ENCODE measurements at regions not wholly inside any gene's neighbourhood (a gene's known extent, or its start where the extent isn't known, plus 50 kb on each side); places are given as distances from the start of the nearest gene placed in this dataset.
"Not testable (repeated sequence)": the region's sequence is repeated elsewhere in the genome, so short reads cannot be mapped to it uniquely, and the experiment has no call there.

- TF ChIP-seq ZNF639 (CRISPR knock-in tag; conservative IDR thresholded peaks at IDR 0.05 in 1 of 2, IDR thresholded peaks at IDR 0.05 in 1 of 2) (no peak), RUNX1 (IDR thresholded peaks at IDR 0.05; ENCODE audit: low read depth) (no peak), EP300 (IDR thresholded peaks at IDR 0.05; ENCODE audit: low read length) (peak; percentile 23; the same call in 1 of the 2 replicates), ATF1 (CRISPR knock-in tag; IDR thresholded peaks at IDR 0.05) (no peak), ATF1 (tag; IDR thresholded peaks at IDR 0.05) (0 out of 2 replicates have a peak, but pooled peaks have one; percentile 22), MYBL2 (IDR thresholded peaks at IDR 0.05; ENCODE audit: low read depth) (no peak), MYBL2 (CRISPR knock-in tag; IDR thresholded peaks at IDR 0.05; ENCODE audit: borderline replicate concordance) (no peak), GABPB1 (CRISPR knock-in tag; IDR thresholded peaks at IDR 0.05) (0 out of 2 replicates have a peak, but pooled peaks have one; percentile 40), MCM2 (IDR thresholded peaks at IDR 0.05; ENCODE audit: low read depth) (no peak), SMARCA5 (IDR thresholded peaks at IDR 0.05) (no peak)
Observed at GRCh38 chr3:196138482-196139254, 56.8 kb upstream of the TFRC start (continued).

- BruUV-seq (replicated peaks); H3K4me2 ChIP-seq (ENCODE audit: insufficient read depth, low read length); in situ Hi-C loops (cut with MboI); H3K27ac ChIP-seq (ENCODE audit: extremely low read depth, low read depth, low read length); CTCF ChIA-PET (ENCODE audit: low intra/inter-chr PET ratio); ATAC-seq; H4K20me1 ChIP-seq (replicated peaks; ENCODE audit: control insufficient read depth, insufficient read depth, low read length); H3K9me3 ChIP-seq (replicated peaks; ENCODE audit: control insufficient read depth, insufficient read depth, low read depth, low read length); H3K9ac ChIP-seq (ENCODE audit: insufficient read depth in 1 of 2, low read depth in 2 of 2, low read length in 2 of 2); H3K36me3 ChIP-seq (ENCODE audit: control insufficient read depth, insufficient read depth, low read length); DNase-seq (ENCODE audit: extremely low read depth in 1 of 4, low spot score in 3 of 4); H3K4me3 ChIP-seq; FAIRE-seq; H3K27me3 ChIP-seq (ENCODE audit: control insufficient read depth in 2 of 2, insufficient read depth in 2 of 2, low read length in 2 of 2); H3K9me1 ChIP-seq (ENCODE audit: control insufficient read depth, insufficient read depth, low read length); intact Hi-C loops (cut with micrococcal nuclease); H2AFZ ChIP-seq (ENCODE audit: low read depth, low read length): not testable (repeated sequence)
- 0 out of 2 replicates have a peak, but pooled peaks have one; percentile 29 for TF ChIP-seq CEBPB (tag; IDR thresholded peaks at IDR 0.05)
- peaks cover 34 to 36% of the 10 kb centered on the region in 2 experiments for H3K4me1 ChIP-seq (replicated peaks in 1 of 2; ENCODE audit: control insufficient read depth in 2 of 2, insufficient read depth in 2 of 2, low read length in 2 of 2)
- 87% methylated on average over 9 of the region's 9 CpGs for WGBS (ENCODE audit: insufficient coverage, low coverage, missing lambda C conversion rate)
- POLR2A ChIA-PET, result interaction anchor here (2.8 to 10.0 kb wide), 2 partner anchors 6 to 57 kb away, joined by 19 to 103 read pairs; no protein-coding TSS in a partner anchor
- peaks cover 14% of the 10 kb centered on the region; the same call in 2 of the 3 replicates for H3K79me2 ChIP-seq (ENCODE audit: control insufficient read depth, insufficient read depth, low read length)
Observed at GRCh38 chr3:196136640-196136989, 54.7 kb upstream of the TFRC start.

Data from K562 (cell line).